ENCODE measurements at regions not wholly inside any gene's neighbourhood (a gene's known extent, or its start where the extent isn't known, plus 50 kb on each side); places are given as distances from the start of the nearest gene placed in this dataset.
"Not testable (repeated sequence)": the region's sequence is repeated elsewhere in the genome, so short reads cannot be mapped to it uniquely, and the experiment has no call there.

DNA sequence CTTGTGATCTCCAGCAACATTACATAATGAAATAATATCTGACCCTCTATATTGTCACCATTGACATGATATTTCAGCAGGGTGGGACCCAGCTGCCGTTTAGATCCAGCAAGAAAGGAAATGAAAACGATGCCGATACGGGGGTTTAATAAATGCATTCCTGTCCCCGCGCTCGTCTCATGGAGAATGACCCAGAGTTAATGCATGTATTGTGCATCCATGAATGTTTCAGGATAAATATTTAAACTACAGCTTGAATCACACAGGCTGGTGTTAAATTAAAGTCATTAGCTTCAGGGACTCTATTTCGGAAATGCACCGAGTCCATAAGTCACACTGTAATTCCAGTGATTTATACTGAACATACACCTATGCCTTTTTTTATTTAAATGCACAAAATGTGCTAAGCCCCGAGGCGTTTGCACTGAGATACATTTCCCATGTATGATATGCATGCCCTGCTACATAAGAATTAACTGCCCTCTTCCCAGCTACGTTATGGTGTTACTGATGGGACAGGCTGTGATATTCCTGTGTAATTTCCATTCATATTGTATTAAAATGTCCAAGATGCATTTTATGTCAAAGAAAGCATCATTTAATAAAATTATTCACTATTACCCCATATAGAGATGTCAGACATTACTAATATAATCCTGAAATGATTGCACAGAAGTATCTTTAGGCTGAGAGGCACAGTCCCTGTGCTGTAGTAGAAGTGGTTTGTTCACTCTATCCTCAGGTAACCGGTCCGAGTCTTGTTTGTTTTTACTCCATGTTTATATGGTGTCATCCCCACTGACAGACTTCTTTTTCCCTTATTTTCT is 109.3 kb upstream of the ZNF516 start:
- no peak for DNase-seq (ENCODE audit: low read depth)

DNA sequence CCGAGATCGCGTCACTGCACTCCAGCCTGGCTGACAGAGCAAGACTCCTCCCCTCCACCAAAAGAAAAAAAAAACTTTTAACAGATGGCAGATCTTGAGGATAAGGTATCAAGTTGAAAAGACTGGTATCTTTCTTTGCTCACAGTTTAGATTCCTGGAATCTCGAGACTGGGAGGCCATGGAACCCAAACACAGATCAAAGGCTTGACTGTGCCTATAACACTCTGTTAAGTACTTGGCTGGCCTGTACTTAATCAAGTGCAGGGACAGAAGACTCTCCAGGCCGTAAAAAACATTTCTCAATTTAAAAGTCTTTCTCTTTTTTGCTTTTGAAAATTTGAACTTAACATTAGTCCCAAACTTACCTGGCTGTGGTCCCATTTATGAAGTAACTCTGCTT is 107.1 kb upstream of the ZNF516 start:
- no peak for DNase-seq (ENCODE audit: low read depth)

DNA sequence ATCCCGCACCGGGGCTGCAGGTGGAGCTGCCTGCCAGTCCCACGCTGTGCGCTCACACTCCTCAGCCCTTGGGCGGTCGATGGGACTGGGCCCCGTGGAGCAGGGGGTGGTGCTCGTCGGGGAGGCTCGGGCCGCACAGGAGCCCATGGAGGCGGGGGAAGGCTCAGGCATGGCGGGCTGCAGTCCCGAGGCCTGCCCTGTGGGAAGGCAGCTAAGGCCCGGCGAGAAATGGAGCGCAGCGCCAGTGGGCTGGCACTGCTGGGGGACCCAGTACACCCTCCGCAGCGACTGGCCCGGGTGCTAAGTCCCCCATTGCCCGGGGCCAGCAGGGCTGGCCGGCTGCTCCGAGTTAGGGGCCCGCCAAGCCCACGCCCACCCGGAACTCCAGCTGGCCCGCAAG is 105.0 kb upstream of the ZNF516 start:
- not testable (repeated sequence) for DNase-seq (ENCODE audit: low read depth)

DNA sequence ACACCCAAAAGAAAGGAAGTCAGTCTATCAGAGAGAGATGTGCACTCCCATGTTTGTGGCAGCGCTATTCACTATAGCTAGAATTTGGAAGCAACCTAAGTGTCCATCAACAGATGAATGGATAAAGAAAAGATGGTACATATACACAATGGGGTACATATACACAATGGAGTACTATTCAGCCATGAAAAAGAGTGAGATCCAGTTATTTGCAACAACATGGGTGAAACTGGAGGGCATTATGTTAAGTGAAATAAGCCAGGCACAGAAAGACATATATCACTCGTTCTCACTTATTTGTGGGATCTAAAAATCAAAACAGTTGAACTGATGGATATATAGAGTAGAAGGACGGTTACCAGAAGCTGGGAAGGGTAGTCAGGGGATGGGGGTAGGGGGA is 99.9 kb upstream of the ZNF516 start:
- DNase-seq (ENCODE audit: low read depth) = no peak

DNA sequence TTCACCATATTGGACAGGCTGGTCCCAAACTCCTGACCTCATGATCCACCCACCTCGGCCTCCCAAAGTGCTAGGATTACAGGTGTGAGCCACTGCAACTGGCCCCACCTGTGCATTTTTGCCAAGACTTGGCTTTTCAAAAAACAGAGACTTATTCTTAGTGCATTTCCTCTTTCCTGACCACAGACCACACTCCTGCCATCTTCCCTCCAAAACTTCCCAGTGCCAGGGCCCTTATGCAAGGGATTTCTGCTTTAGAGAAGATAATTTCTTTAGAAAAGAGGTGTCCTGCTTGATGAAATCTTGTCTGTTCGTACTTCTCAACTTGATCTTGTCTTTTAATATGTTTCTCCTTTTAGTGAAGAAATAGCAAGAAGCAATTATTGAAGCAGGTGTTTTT is 98.8 kb upstream of the ZNF516 start:
- DNase-seq (ENCODE audit: low read depth) = no peak

DNA sequence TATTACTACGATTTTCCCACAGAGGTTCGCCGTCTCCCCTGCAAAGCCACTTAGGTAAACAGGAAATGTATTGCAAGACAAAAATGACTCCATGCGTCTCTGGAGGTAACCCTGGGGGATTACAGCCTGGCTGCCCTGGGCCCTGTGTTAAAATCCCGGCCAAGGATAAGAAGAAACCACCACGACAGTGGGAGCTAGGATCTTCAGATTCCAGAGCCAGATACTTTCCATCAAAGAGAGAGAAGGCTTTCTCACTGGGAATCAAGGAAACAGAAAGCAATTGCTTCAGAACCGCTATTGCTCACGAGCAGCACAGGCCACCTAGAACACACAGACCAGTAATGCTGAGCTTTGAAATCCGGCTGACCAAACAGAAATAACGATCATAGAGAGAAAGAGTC is 97.9 kb upstream of the ZNF516 start:
- no peak for DNase-seq (ENCODE audit: low read depth)

DNA sequence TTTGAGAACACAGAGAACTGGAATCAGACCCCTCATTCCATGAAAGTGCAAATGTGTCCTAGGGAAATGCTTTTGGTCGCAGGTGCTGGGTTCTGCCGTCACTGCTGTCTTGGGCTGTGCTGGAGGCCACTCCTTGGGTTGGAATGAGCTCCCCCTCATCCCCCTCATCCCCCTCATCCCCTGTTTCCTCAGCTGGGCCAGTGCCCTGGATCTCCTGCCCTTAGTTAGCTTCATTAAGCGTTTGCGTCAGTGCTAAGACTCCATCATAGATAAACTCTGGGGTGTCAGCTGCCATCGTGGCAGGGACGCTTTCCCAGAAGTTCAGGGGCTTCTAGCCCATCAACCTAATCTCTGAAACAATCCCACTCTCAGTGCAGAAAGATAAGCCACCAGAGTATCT is 97.1 kb upstream of the ZNF516 start:
- DNase-seq (ENCODE audit: low read depth) = no peak

DNA sequence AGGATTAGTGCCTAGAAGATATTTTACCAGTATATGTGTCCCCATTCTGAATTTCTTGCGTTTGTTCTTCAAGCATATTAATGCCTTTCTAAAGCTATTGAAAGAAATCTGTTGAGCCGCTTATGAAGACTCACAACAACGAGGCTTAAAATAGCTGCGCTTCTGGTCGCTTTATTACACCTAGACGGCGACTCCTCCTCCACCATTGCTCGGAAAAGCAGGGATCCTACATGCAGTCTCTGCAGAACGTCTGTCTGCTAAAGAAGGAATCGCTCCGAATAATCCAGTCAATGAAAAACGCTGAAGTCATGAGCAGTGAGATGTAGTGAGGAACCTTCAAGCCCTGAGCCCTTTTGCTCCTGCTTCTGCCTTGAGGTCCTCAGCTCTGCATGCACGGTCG is 94.8 kb upstream of the ZNF516 start:
- DNase-seq (ENCODE audit: low read depth) = no peak

DNA sequence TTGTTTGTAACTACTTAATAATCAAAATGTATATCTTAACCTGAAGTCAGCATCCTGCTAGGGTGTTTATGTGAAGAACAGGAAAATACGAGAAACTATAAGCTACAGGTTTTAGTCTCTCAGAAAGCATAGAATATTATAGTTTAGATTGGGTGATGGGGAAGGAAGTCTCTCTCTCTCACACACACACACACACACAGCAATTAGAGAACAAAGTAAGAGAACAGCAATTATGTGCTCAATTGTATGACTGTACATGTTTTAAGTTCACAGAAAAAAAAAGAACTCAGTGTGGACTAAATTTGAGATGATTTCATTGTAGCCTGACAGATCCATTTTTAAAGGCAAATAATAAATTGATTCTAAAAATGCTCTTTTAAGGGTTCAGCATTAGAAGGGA is 94.3 kb upstream of the ZNF516 start:
- DNase-seq (ENCODE audit: low read depth) = no peak

DNA sequence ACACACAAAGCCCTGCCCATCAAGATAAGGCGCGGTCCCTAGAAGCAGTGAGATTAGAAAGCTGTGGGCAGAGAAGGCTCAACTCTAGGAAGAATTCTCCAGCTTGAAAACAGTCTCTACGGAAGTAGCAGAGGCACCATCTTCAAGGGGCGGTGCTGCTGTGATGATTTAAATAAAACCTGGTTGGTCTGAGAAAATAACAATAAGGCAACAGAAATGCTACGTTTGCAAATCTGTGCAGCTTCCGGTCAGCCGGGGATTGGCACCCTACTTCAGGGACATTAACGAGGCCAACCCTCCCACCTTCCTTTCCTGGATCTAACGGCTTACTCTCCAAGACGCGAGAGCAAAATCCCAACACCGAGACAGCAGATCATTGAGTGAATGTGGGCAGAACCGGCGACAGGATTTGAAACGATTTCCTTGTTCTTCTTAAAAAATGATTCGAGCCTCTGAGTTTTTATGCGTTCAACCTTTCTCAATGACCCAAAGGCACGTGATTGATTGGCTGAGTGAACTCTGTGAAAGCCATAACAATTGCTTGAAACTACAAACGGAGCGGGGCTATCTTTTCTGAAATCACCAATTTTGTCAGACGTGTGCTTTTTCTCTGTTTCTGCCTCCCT is 93.7 kb upstream of the ZNF516 start:
- no peak for DNase-seq (ENCODE audit: low read depth)

DNA sequence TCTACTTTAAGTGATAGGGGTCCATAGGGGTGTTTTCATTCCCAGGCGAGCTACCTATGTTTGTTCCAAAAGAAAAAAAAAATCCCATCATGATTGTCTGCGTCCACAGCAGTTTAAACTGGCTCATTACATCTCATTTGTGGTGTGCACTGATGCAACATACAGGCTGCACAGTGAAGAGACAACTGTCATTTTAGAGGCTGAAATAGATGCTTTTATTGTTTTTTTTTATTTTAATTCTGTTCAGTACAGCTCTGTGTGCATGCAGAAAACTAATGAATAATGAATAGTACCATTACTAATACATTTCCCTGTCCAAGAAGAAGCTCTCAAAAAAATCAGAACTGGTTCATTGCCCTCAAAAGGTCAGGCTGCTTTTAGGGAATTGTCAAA is 92.8 kb upstream of the ZNF516 start:
- no peak for DNase-seq (ENCODE audit: low read depth)

DNA sequence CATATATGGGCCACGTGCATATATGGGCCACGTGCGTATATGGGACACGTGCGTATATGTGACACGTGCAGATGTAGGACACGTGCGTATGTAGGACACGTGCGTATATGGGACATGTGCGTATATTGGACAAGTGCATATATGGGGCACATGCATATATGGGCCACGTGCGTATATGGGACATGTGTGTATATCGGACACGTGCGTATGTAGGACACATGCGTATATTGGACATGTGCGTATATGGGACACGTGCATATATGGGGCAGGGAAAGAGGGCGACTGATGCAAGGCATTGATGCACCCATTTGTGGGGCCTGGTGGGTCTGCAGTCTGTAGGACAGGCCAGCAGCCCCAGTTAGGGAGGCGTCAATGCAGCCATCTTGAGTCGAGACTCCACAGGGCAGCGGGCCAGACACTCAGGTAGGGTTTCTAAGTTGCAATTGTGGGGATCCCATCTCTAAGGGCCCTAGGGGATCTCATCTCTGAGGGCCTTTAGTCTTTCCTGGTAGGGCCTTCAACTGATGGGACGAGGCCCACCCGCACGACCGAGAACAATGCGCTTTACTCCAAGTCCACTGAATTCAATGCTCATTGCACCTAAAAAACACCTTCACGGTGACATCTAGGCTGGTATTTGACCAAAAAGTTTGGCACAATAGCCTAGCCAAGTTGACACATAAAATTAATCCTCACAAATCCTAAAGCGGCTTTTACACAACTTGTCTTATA is 92.3 kb upstream of the ZNF516 start:
- DNase-seq (ENCODE audit: low read depth) = no peak

DNA sequence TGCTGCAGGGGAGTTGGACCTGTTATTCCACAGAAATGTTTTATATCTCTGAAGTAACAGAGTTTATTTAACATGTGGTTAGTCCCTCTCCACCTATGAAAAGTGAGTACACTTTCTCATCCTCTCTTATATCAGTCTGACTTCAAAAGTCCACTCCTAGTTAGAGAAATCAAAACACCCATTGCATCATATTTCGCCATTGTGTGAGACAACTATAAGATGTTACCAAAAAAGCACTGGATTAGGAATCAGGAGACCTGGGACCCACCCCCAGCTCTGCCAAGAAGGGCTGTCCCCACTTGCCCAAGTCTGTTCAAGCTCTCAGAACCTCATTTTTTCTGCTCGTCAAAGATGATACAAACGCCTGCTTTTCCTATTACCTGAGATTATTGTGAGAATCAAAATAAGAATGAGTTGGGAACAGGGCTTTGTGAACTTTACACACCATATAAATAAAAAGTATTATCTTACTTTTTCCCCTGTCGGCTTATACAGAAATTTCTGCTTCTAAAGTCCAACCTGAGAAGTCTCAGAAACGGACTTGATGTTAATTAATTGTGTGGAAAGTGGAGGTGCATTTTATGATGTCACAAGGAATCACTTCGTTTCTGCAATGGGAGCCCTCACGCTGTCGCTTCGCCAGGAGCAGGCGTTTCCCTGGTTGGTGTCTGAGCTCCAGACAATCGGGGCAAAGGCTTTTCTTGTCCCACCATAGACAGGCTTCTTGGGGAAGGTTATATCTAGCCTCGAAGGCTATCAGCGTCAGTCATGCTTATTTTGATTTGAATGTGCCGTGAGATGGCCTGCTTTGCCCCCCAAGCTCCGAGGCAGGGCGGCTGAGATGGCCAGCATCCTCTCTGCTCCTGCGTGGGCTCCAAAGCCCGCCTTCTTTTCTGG is 89.6 kb upstream of the ZNF516 start:
- no peak for DNase-seq (ENCODE audit: low read depth)

DNA sequence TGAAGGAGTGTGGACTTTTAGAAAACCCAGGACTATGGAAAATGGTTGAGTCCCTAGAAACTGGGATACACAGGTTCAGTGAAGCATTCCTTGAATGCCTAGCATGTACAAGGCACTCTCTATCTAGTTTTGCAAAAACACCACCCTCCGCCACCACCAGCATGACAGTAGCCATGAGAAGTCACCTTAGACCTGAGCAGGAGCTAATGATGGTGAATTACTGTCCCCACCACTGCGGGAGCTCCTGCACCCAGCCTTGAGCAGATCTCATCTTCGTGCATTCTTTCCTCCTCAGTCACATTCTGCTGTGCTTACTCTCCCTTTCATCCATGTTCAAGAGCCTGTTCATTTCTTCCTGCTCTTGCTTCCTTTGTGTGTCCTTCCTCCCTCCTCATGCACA is 86.2 kb upstream of the ZNF516 start:
- DNase-seq (ENCODE audit: low read depth) = no peak

DNA sequence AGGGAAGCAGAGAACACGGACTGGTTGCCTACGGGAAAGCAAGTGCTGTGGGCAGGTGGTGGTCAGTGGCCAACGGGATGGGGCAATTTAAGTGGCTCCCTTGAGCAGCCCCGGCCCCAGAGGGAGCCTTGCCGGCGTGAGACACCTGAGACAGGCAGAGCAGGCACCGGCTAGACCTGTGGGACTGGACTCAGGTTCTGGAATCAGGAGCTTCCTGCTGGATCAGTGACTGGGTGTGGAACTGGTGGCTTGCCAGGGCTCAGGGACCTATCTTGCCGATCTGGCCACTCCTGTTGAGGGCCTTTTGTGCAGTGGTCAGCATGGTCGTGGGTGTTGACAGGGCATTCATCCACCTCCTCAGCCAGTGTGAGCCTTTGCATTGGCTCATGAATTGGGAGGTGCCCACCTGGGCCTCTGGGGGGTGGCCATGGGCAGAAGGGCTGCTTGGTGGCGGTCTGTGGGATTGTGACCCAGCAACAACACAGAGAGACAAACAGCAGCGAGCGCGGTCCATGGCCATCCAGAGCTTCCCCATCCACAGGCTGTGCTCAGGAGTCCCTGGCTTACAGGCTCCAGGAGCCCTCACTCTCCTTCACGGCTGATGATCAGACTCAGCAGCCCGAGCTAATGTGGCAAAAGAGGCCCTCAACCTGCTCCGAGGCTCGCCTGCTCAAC is 85.4 kb upstream of the ZNF516 start:
- DNase-seq (ENCODE audit: low read depth) = no peak

DNA sequence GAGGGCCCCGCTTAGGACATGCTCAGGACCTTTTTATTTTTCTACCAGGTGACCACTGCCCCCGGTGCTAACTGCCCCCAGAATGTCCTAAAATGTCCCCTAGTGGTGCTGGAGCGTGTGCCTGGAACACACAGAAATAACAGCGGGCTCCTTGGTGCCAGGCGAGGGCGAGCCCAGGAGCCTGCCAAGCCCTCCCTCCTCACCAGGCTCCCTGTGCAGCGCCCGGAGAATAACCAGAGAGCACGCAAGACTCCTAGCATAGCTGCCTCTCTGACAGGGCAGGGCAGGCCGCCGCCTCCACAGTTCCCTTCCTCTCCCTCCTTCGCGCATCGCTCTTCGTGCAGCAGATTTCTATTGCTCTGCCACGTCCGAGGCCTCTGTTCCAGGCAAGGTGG is 84.3 kb upstream of the ZNF516 start:
- DNase-seq (ENCODE audit: low read depth) = no peak

DNA sequence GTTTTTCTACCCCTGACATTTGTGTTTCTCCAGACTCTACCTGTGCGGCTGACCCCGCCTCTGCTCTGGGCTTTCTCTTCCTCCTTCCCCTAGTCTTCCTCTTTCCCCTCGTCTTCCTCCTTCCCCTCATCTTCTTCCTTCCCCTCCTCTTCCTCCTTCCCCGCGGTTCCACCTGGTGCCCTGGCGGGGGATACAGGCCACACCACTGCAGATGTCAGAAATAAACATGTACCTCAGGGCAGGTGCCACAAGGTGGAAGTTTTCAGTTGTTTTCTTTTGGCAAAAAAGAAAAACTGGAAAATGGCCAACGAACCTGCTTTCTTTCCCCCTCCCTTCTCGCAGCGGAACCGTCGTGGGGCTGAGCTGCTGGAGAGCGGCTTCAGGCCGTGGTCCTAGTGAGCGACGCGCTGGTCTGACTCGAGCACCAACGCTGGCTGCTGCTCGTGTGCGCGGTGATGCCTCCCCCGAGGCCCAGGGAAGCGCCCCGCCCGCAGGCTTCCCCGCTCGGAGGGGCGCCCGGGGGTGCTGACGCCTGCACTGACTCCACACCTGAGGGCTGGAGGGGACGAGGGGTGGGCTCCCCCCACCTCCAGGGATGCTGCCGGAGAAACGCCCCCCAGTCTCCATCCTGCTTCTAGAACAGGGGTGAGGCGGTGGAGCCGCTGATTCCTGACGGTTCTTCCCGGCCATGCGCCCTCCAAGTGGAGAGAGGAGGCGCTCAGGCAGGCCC is 83.7 kb upstream of the ZNF516 start:
- DNase-seq (ENCODE audit: low read depth) = no peak

DNA sequence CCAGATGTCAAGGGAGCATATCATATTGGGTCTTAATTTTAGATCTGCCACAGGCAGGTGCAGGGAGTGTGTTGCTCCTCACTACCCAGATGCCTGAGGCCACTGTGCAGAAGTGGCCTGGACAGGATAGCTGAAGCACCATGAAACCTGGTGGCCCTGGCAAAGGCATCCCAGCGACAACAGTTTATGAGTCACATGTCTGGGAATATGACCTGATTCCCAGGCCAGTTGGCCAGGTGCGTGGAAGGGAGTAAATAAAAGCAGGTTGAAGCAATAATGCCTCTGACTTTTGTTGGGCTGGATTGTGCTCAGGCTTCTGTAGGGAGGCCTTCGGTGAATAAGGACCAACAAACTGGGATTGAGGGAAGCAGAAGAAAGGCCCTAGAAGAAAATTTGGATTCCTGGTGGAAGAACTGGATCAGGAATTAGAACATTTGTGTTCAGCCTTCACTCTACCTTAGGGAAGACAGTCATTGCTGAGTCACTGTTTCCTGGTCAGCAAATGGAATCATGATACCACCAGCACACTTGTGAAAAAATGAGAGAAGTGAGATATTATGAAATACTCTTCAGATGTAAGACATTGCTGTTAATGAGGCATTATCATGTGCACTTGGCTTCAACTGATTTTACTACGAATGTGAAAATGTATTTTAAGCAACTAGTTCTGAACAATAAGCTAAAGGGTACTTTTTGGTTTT is 78.4 kb upstream of the ZNF516 start:
- no peak for DNase-seq (ENCODE audit: low read depth)

DNA sequence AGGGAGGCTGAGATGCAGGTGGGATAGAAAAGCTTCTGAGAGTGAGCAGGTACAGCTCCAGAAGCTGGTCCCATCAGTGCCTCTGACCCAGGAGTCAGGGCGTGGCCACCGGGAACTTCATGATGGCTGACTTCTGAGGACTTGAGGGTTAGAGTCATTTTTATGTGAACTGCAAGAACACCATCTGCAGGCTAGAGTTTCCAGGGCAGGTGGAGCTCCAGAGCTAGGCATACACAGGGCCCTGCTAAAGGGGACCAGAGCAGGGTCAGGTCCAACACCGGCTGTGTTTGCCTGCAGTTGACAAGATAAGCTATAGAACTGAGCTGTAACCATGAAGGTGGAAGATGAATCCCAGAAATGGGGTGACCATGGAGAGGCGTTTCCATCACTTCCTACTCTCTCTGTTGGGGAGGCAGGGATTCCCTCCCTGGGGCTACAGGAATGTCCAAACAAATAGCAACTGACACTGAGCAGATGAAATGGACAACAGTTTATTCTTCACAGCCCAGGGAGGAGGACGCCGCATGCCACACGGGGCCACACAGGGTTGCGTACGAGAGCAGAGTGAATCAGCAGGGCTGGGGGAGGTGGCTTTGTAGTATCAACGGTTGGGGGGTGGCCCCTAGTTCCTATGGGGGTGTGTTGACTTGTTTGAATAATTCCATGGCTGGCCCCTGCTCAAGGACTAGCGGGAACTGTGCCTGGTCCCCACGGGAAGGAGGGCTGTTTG is 77.6 kb upstream of the ZNF516 start:
- DNase-seq (ENCODE audit: low read depth) = no peak

DNA sequence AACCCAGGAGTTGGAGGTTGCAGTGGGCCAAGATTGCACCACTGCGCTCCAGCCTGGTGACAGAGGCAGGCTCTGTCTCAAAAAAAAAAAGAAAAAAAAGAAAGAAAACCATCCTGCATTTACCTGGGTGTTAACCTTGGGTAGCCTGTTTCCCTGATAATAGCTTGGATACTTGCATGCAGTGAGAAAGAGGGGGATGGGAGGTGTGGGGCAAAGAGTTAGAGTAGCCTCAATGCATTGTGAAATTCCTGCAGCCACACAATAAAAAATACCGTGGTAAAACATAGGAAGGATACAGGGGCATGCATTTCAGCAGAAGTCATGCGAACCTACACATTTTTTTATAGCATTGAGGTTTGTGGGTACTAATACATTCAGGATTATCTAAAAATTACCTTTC is 76.6 kb upstream of the ZNF516 start:
- DNase-seq (ENCODE audit: low read depth) = no peak

All from activated T-helper 1 cell treated with Interleukin-2 at 50 U/mL for 16 hours (primary cell).